NCI-H1436 treated with DMSO at 0.1 percent for 48 hours (cell line): ENCODE measurements at regions not wholly inside any gene's neighbourhood (a gene's known extent, or its start where the extent isn't known, plus 50 kb on each side); places are given as distances from the start of the nearest gene placed in this dataset.
"Not testable (repeated sequence)": the region's sequence is repeated elsewhere in the genome, so short reads cannot be mapped to it uniquely, and the experiment has no call there.

Source experiments
- DNase-seq: peaks from one replicate; lab custom pipeline; 2025; lab: John Stamatoyannopoulos, UW

GRCh38 chr18:8991155-8991554 lies 111.3 kb upstream of the NDUFV2 start:
- no peak for DNase-seq

- DNase-seq, result not testable (repeated sequence)
These were observed 110.0 kb upstream of the NDUFV2 start for GRCh38 chr18:8992500-8992899.

DNA sequence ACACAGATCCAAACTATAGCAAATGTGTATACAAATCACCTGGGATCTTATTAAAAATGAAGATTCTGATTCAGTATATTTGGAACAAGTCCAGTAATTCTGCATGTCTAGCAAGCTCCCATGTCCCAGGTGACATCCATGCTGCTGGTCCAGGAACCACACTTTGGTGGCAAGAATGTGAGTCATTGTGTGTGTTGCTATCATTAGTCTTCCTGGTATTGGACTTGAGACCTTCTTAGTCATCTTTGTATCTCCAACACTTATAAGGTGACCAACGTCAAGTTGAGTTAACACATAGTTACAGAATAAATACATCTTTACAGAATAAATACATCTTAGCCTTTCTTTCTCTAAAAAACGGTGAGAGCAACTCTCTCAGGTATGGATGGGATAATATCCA lies 107.9 kb upstream of the NDUFV2 start:
- no peak for DNase-seq

DNA sequence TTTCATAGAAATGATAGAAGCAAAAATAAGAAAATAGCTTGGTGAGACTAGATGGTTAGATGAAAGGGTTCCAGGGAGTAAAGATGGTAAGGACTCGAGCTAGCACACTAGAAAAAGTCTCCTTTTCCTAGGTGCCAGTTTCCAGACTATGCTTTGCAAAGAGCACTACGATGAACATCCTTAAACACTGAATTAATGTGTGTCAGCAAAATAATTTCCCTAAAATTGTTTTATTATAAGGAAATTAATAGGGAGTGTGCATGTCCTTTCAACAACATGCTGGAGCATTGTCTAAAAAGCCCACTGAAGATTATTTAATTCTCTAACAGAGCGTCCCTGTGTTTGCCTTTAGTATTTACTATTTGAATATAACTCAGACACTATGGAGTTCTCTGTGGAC lies 107.4 kb upstream of the NDUFV2 start:
- no peak for DNase-seq

DNA sequence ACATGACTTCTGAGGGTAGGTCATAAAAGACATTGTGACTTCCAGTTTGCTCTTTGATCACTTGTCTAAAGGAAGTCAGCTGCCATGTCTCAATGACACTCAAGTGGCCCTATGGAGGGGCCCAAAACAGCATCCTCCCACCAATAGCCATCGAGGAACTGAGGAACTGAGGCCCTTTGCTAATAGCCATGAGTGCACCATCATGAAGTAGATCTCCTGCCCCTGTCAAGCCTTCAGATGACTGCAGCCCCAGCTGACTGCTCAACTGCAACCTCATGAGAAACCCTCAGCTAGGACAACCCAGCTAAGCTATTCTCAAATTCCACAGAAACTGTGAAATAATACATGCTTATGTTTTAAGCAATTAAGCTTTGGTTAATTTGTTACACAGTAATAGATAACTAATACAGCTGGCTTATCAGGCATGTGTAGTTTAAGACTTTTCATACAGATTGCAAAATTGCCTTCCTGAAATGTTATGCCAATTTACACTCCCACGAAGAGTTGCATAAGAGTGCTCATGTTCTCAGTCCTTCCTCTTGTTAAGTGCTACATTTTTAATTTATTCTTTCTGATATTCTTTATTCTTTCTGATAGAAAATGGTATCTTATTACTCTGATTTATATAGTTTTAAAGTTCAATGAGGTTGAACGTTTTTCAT lies 105.6 kb upstream of the NDUFV2 start:
- no peak for DNase-seq

- no peak for DNase-seq
These were observed 104.9 kb upstream of the NDUFV2 start for GRCh38 chr18:8997634-8998033.

DNA sequence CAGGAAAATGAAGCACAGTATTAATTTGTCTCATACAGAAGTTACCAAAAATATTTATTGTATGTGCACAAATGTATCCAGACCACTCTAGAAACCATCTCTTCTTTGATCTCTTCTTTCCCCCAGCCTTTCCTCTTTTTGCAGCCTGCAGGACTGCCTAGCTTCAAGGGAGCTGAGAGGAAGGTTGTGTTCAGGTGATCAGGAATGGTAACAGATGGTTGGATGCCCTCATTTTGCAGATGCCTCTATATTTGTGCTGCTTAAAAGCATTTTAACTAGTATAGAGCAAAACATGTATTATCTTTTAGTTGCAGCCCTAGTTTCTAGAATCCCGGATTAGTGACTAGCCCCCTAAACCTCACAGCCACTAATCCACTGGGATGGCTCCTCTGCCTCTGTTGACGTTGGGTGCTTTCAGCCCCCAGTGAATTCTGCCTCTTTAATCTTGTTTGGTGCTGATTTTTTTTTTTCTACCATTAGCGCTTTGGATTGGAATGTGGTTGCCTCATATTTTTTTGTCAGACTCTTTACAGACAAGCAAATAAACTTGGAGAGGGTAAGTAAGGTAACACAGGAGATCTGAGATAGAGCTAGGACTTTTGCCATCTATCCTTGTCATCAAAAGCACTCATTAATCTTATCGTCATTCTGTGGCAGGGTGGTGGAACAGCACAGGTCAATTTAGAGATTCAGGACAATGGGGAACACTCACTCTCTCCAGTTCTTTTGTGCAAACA lies 103.8 kb upstream of the NDUFV2 start:
- DNase-seq, result no peak

- no peak for DNase-seq
These were observed 102.6 kb upstream of the NDUFV2 start for GRCh38 chr18:8999872-9000271.

DNA sequence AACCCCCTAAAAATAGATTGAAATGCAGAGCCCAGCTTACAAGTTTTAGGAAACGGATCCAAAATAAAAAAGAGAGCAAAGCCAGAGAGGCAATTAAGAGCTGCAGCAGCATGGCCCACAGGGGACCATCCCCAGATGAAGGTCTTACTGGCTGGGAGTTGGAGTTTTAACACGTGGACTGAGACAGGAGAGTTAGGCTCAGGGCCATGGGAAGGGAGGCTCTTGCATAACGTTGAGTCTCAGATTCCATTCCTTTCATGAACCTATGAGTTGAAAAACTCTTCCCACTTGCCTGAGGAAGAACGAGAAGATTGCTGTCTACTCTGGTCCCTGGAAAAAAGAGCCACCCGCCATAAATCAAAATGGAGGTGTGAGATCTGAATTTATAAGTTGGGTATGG lies 101.8 kb upstream of the NDUFV2 start:
- DNase-seq, result no peak

DNA sequence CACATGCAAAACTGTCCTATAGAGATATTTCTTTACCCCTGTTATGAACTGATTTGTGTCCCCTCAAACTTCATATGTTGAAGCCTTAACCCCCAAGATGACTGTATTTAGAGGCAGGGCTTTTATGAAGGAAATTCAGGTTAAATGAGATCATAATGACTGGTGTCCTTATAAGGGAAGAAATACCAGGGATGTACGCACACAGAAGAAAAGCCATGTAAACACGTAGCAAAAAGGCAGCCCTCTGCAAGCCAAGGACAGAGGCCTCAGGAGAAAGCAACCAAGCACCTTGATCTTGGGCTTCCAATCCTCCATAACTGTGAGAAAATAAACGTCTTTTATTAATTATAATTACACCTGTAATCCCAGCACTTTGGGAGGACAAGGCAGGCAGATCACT lies 101.3 kb upstream of the NDUFV2 start:
- DNase-seq, result no peak

GRCh38 chr18:9003406-9004100 lies 98.9 kb upstream of the NDUFV2 start:
- DNase-seq, result no peak

DNA sequence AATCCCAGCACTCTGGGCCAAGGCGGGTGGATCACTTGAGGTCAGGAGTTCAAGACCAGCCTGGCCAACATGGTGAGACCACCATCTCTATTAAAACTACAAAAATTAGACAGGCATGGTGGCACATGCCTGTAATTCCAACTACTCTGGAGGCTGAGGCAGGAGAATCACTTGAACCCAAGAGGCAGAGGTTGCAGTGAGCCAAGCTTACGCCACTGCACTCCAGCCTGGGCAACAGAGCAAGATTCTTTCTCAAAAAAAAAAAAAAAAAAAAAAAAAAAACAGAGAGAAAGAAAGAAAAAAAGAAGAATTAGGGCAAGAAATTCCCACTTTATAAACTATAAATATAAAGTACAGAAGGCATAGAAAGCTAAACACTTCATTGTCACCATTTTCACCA lies 98.2 kb upstream of the NDUFV2 start:
- DNase-seq, result not testable (repeated sequence)

DNA sequence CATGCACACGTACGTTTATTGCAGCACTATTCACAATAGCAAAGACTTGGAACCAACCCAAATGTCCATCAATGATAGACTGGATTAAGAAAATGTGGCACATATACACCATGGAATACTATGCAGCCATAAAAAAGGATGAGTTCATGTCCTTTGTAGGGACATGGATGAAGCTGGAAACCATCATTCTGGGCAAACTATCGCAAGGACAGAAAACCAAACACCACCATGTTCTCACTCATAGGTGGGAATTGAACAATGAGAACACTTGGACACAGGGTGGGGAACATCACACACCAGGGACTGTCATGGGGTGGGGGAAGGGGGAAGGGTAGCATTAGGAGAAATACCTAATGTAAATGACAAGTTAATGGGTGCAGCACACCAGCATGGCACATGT lies 94.8 kb upstream of the NDUFV2 start:
- DNase-seq, result not testable (repeated sequence)

GRCh38 chr18:9008200-9008708 lies 94.2 kb upstream of the NDUFV2 start:
- no peak for DNase-seq

- no peak for DNase-seq
These were observed 93.5 kb upstream of the NDUFV2 start for GRCh38 chr18:9008709-9009635.

DNA sequence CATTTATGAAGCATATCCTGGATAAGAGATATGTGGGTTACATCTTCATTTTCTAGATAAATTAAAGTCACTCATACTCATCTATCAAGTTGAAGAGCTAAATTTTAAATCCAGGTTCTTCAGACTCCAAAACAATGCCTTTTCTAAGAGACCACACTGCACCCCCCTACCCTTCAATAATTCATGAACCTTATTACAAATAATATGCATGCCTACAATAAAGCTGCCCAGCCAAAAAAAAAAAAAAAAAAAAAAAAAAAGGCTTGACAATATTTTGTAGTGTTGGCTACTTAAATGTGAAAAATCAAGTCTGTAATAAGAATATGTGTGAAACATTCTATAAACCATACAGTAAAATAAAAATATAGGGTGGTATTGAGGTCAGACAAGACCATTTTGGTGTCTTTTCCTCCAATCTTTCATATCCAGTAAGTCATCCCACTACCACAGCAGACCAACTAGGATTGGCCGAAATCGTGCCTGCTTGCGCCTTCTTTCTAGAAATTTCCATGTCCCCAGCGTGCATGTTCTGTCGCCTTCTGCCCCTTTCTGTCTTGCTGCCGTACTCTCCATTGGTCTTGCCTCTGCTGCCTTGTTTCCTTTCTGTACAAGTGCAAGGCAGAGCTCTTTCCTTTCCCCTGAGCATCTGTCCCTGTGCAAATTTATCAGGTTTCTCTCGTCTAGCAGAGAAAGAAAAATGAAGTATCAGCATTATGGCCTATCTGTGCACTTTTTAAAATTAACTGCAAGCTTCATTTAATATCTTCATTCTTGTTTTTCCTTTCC lies 92.6 kb upstream of the NDUFV2 start:
- DNase-seq, result no peak

GRCh38 chr18:9011431-9011830 lies 91.1 kb upstream of the NDUFV2 start:
- DNase-seq, result no peak

DNA sequence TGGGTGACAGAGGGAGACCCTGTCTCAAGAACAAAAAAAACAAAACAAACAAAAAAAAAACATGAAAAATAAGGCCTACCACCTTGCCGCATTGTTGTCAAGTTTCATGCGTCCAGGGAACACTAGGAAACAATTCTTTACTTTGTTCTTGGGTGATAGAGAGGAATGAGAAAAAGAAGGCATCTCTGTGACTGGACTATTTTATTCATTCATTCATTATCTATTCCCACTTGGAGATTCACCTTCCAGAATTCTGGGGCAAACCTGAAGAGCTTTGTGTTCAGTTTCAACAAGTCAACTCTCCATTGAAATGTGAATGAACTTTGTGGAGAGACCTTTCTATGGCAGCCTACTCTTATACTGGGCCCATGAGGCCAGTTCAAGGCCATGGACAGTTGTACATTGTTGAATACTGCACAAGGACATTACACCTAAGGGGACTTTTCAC lies 88.5 kb upstream of the NDUFV2 start:
- no peak for DNase-seq

- no peak for DNase-seq
These were observed 86.8 kb upstream of the NDUFV2 start for GRCh38 chr18:9015689-9016088.

GRCh38 chr18:9016633-9017166 lies 85.8 kb upstream of the NDUFV2 start:
- DNase-seq, result no peak
